ENCODE measurements at regions not wholly inside any gene's neighbourhood (a gene's known extent, or its start where the extent isn't known, plus 50 kb on each side); places are given as distances from the start of the nearest gene placed in this dataset.

DNA sequence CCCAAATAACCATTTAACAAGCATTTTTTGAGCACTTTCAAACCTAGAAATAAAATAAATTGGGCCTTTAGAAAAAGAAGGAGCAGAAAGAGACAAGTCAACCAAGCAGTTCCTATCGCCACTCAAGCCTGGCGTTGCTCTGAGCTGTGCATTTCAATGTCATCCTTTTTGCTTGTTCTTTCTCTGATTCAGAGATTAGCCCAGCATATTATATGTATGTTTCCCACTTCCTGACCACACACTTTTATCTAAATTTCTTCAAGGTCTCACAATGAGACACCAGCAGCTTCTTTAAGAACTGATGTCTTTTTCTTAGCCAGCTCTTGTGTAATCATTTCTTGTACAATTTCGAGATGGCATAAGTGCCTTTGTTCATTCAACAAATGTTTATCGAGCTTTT, 344.5 kb upstream of the ID2 start:
- no peak for TF ChIP-seq CREB1 (IDR thresholded peaks at IDR 0.05; ENCODE audit: low read depth)
- no peak for TF ChIP-seq RAD21 (IDR thresholded peaks at IDR 0.05; ENCODE audit: low read depth)
